Retinal pigment epithelial cell (primary cell): ENCODE measurements at regions not wholly inside any gene's neighbourhood (a gene's known extent, or its start where the extent isn't known, plus 50 kb on each side); places are given as distances from the start of the nearest gene placed in this dataset.
"Not testable (repeated sequence)": the region's sequence is repeated elsewhere in the genome, so short reads cannot be mapped to it uniquely, and the experiment has no call there.

Source experiments
- DNase-seq: peaks from one replicate; pipeline ENCODE4 v3.0.0-alpha.2; 2010; ENCODE audit warnings: low read depth
- H3K4me3 ChIP-seq: 2 replicates; pipeline ENCODE4 v1.5.1; 2011; ENCODE audit warnings: mild to moderate bottlenecking, low read length, control low read depth, moderate library complexity
- CTCF ChIP-seq: conservative IDR thresholded peaks from 2 replicates; pipeline ENCODE4 v1.5.1; 2011; ENCODE audit warnings: low read depth, low read length, control low read depth, inconsistent platforms

GRCh38 chr7:55688261-55688660 lies 116.0 kb upstream of the VOPP1 start:
- H3K4me3 ChIP-seq, DNase-seq: not testable (repeated sequence)

- not testable (repeated sequence) for H3K4me3 ChIP-seq, DNase-seq
These were observed 115.0 kb upstream of the VOPP1 start for GRCh38 chr7:55687252-55687651.

GRCh38 chr7:55686771-55687170 lies 114.5 kb upstream of the VOPP1 start:
- DNase-seq, H3K4me3 ChIP-seq: not testable (repeated sequence)

- not testable (repeated sequence) for H3K4me3 ChIP-seq, DNase-seq
These were observed 111.2 kb upstream of the VOPP1 start for GRCh38 chr7:55683501-55683900.

DNA sequence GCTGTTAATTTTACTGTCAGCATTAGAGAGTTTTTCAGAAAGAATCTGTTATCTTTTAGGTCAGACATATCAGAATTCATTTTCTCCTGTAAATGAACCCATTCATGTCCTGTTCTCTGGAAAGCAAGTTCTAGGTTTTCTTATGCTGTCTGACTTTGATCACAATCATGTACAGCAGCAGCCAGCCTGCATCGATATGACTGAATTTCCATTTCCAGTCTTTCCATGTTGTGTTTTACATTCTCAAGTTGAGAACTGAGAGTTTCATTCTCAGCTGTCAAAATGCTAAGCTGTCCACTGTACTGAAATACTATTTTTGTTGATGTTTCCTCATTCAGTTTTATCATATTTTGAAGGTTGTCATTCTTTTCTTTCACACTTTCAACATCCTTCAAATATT lies 103.3 kb upstream of the VOPP1 start:
- DNase-seq, H3K4me3 ChIP-seq: not testable (repeated sequence)

GRCh38 chr7:55673525-55673924 lies 101.2 kb upstream of the VOPP1 start:
- not testable (repeated sequence) for H3K4me3 ChIP-seq, DNase-seq

GRCh38 chr7:55672084-55672483 lies 99.8 kb upstream of the VOPP1 start:
- DNase-seq, H3K4me3 ChIP-seq: not testable (repeated sequence)

GRCh38 chr7:55657654-55658053 lies 85.4 kb upstream of the VOPP1 start:
- TF ChIP-seq CTCF, result no peak
- no peak for DNase-seq

DNA sequence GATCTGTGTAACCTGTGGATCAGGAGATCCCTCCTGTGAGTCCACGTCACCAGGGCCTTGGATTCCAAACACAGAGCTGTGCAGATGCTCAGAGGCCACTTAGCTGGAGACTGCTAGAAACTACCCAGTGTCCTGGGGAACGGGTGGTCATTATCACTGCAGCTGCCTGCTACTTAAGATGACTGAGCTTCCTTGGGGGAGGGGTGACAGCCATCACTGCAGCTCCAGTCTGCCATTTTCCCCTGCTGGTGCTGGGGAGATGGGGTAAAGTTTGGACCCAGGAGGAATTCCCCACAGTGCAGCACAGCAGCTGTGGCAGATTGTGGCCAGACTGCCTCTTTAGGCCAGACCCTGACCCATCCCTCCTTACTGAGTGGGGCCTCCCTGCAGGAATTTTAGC lies 78.8 kb upstream of the VOPP1 start:
- DNase-seq, result no peak
- no peak overlapping the region for H3K4me3 ChIP-seq
- no peak for TF ChIP-seq CTCF

More at GRCh38 chr7:55657654-55658053, 85.4 kb upstream of the VOPP1 start:
- H3K4me3 ChIP-seq, result no peak overlapping the region

DNA sequence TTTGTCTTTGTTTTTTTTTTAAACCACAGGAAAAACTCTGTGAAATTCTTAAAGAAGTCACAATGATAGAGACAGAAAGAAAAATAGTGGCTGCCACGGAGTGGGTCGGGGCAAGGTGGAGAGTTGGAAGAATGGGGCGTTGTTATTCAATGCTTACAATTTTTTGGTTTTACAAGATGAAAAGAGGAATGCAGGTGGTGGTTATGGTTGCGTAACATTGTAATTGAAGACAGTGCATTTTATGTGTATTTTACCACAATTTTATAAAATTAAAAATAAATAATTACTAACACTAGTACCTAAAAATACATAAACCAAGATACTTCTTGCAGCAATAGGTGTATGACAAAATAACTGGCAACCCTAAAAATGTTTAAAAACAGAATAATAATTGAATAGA lies 76.9 kb upstream of the VOPP1 start:
- DNase-seq, result no peak
- TF ChIP-seq CTCF, result no peak
- no peak overlapping the region for H3K4me3 ChIP-seq

DNA sequence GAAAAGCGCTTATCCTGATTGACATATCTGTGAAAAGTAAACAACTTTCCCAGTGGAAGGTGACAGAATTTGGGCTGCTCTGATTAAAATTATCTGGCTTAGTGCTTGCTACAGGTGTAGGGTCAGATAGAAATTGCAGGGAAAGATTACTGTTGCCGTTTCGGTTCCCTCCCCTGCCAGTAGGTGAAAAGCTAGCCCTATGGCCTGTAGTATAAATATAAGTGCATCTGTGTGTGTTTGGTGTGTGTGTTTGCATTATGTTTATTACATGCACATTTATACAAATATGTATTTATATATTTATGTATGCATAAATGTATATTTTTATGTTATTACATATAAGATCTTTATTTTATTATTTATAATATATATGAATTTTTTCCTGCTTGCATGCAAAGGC lies 72.3 kb upstream of the VOPP1 start:
- no peak for TF ChIP-seq CTCF
- DNase-seq, result no peak
- no peak overlapping the region for H3K4me3 ChIP-seq
